Chondrocyte (in vitro differentiated cells): ENCODE measurements at regions not wholly inside any gene's neighbourhood (a gene's known extent, or its start where the extent isn't known, plus 50 kb on each side); places are given as distances from the start of the nearest gene placed in this dataset.
"Not testable (repeated sequence)": the region's sequence is repeated elsewhere in the genome, so short reads cannot be mapped to it uniquely, and the experiment has no call there.

Source experiments
- DNase-seq: peaks from one replicate; pipeline ENCODE4 v3.0.0; 2021; ENCODE audit warnings: mixed read lengths, low spot score
- H3K27ac Mint-ChIP-seq: one replicate; pipeline ENCODE4 v1.8.0; 2021; ENCODE audit warnings: mild to moderate bottlenecking, moderate library complexity, mixed read lengths; ENCODE audit not compliant: unreplicated experiment
- H3K27me3 Mint-ChIP-seq: 2 replicates; pipeline ENCODE4 v1.8.0; 2021; ENCODE audit warnings: low read depth, mixed read lengths
- H3K36me3 Mint-ChIP-seq: 2 replicates; pipeline ENCODE4 v1.8.0; 2021; ENCODE audit warnings: low read depth, mixed read lengths
- H3K4me1 Mint-ChIP-seq: 2 replicates; pipeline ENCODE4 v1.8.0; 2021; ENCODE audit warnings: low read depth, mild to moderate bottlenecking, mixed read lengths
- H3K4me3 Mint-ChIP-seq: one replicate; pipeline ENCODE4 v1.8.0; 2021; ENCODE audit warnings: mild to moderate bottlenecking, moderate library complexity, mixed read lengths; ENCODE audit not compliant: unreplicated experiment
- H3K9me3 Mint-ChIP-seq: 2 replicates; pipeline ENCODE4 v1.8.0; 2021; ENCODE audit warnings: low read depth, mixed read lengths
- TF ChIP-seq, protein P1 (sequence below): fragments of 200-600 bp; sonication (generic); IDR thresholded peaks from 2 replicates; pipeline ENCODE4 v1.5.0; 2021; ENCODE audit warnings: antibody characterized with exemption, mild to moderate bottlenecking, moderate library complexity

DNA sequence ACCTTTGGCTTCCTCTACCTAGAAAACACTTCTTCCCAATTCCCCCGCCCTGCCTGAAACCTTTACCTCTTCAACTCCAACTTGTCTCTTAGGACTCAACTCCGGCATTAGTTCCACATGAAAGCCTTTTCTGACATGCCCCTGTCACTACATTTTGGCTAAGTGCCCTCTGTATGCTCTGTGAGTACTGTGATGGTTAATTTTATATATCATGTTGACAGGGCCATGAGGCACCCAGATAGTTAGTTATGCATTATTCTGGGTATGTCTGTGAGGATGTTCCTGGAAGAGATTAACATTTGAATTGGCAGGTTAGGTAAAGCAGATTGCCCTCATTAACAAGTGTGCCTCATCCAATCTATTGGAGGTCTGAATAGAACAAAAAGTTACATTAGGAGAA lies 75.6 kb upstream of the NCKAP5 start:
- Mint-ChIP-seq H3K4me3 (no peak overlapping the region), H3K9me3 (no peaks in the 10 kb centered on the region), H3K4me1 (peaks cover 20% of the 10 kb centered on the region), H3K27me3 (no peaks in the 10 kb centered on the region), H3K36me3 (peaks cover 2% of the 10 kb centered on the region), H3K27ac (no peak overlapping the region)
- TF ChIP-seq, protein P1, sequence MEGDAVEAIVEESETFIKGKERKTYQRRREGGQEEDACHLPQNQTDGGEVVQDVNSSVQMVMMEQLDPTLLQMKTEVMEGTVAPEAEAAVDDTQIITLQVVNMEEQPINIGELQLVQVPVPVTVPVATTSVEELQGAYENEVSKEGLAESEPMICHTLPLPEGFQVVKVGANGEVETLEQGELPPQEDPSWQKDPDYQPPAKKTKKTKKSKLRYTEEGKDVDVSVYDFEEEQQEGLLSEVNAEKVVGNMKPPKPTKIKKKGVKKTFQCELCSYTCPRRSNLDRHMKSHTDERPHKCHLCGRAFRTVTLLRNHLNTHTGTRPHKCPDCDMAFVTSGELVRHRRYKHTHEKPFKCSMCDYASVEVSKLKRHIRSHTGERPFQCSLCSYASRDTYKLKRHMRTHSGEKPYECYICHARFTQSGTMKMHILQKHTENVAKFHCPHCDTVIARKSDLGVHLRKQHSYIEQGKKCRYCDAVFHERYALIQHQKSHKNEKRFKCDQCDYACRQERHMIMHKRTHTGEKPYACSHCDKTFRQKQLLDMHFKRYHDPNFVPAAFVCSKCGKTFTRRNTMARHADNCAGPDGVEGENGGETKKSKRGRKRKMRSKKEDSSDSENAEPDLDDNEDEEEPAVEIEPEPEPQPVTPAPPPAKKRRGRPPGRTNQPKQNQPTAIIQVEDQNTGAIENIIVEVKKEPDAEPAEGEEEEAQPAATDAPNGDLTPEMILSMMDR = no peak
- DNase-seq = no peak

DNA sequence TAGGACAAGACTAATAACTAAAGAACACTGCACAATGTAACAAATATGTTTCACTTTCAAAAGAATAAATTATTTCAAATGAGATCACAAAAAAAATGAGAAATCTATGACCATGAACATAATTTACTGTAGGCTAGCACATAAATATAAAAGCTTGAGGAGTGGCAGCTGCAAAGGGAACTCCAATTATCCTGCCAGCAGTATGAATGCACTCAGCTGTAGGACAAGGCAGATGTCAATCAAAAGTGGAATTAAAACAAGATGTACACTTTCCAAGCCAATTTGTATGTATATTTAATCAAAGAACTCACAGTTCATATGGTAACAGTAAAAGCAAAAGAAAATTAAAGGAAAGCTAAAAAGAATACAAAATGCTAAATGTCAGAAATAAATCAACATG lies 76.6 kb upstream of the NCKAP5 start:
- Mint-ChIP-seq H3K27me3 (no peaks in the 10 kb centered on the region), H3K27ac (no peak overlapping the region), H3K4me3 (no peak overlapping the region), H3K4me1 (peaks cover 20% of the 10 kb centered on the region), H3K9me3 (no peaks in the 10 kb centered on the region), H3K36me3 (peaks cover 2% of the 10 kb centered on the region)
- TF ChIP-seq, protein P1 = no peak
- DNase-seq = no peak

- not testable (repeated sequence) for H3K36me3 Mint-ChIP-seq, H3K4me3 Mint-ChIP-seq, H3K9me3 Mint-ChIP-seq, H3K27ac Mint-ChIP-seq, H3K27me3 Mint-ChIP-seq, DNase-seq
- H3K4me1 Mint-ChIP-seq = peaks cover 21% of the 10 kb centered on the region
These were observed 79.1 kb upstream of the NCKAP5 start for GRCh38 chr2:133647386-133647785.

DNA sequence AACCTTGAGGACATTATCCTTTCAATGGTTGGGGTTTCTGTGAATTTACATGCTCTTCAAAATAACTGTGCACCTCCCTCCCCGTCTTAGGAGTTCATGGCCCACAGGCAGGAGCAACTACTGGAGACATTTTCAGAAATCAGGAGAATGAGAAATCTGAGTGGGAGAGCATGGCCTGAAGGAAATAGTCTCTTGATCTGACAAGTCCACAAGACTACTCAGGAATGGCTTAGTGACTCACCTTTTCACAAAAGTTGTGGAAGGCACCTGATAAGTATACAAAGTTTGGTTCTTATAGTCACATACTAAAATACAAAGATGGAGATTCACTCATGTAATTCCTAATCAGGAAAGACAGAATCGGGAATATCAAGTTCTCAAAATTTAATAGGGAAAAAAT lies 83.6 kb upstream of the NCKAP5 start:
- H3K4me3 Mint-ChIP-seq = no peak overlapping the region
- peaks cover 16% of the 10 kb centered on the region for H3K4me1 Mint-ChIP-seq
- H3K27ac Mint-ChIP-seq = no peak overlapping the region
- TF ChIP-seq, protein P1 = no peak
- H3K27me3 Mint-ChIP-seq = no peaks in the 10 kb centered on the region
- DNase-seq = no peak
- no peaks in the 10 kb centered on the region for H3K36me3 Mint-ChIP-seq
- H3K9me3 Mint-ChIP-seq = no peaks in the 10 kb centered on the region

DNA sequence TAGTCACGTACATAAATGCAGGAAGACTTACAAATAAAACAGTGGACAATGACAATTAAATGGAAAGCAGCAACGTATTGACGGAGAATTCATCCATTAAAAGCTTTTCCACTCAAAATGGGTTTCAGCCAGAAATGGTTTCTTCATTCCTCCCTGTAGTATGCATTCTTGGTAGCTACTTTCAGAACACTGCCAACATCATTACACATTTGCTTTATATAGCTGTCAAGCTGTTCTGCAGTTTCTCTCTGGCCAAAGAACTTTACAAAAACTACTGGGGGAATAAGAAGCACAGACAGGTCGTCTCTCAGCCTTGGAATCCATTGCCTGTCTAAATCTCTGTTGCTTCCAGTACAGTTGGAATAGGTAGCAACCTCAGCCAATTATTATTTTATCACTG lies 84.1 kb upstream of the NCKAP5 start:
- no peak overlapping the region for H3K4me3 Mint-ChIP-seq

GRCh38 chr2:133653056-133653455 lies 84.8 kb upstream of the NCKAP5 start:
- no peaks in the 10 kb centered on the region for H3K27me3 Mint-ChIP-seq
- TF ChIP-seq, protein P1 = no peak
- DNase-seq = no peak
- H3K9me3 Mint-ChIP-seq = no peaks in the 10 kb centered on the region
- H3K4me3 Mint-ChIP-seq = no peak overlapping the region
- H3K36me3 Mint-ChIP-seq = no peaks in the 10 kb centered on the region
- no peak overlapping the region for H3K27ac Mint-ChIP-seq
- H3K4me1 Mint-ChIP-seq = peaks cover 25% of the 10 kb centered on the region

More for the DNA sequence above, 84.1 kb upstream of the NCKAP5 start:
- H3K4me1 Mint-ChIP-seq = peaks cover 21% of the 10 kb centered on the region
- no peak overlapping the region for H3K27ac Mint-ChIP-seq
- DNase-seq = no peak
- TF ChIP-seq, protein P1 = no peak
- H3K36me3 Mint-ChIP-seq = no peaks in the 10 kb centered on the region
- H3K27me3 Mint-ChIP-seq = no peaks in the 10 kb centered on the region
- no peaks in the 10 kb centered on the region for H3K9me3 Mint-ChIP-seq
